Caco-2 (cell line): ENCODE measurements at regions not wholly inside any gene's neighbourhood (a gene's known extent, or its start where the extent isn't known, plus 50 kb on each side); places are given as distances from the start of the nearest gene placed in this dataset.

Experiments used
- BruUV-seq: library from RNA; stranded (reverse); fragments of 400-500 nt; replicated peaks from 2 replicates; lab custom pipeline; 2021; lab: Mats Ljungman, UMichigan
- CTCF ChIA-PET: fragments of 300-600 bp; sonication (Branson Sonifier 250); formaldehyde crosslinking; loops from one replicate; lab custom pipeline; 2022; ENCODE audit warnings: antibody characterized with exemption; lab: Charles Lee
- POLR2A ChIA-PET: fragments of 300-600 bp; sonication (Branson Sonifier 250); formaldehyde crosslinking; loops from one replicate; lab custom pipeline; 2022; ENCODE audit warnings: antibody characterized with exemption; lab: Charles Lee
- DNase-seq, 2 experiments: peaks; one replicate each; pipeline versions ENCODE4 v3.0.0 to v3.0.0-alpha.2; 2020 to 2022
- H3K27me3 ChIP-seq: replicated peaks from 2 replicates; pipeline ENCODE4 v1.6.0; 2011; ENCODE audit warnings: low read length; ENCODE audit not compliant: control insufficient read depth, insufficient read depth
- H3K36me3 ChIP-seq: 2 replicates; pipeline ENCODE4 v1.5.1; 2011; ENCODE audit warnings: low read length; ENCODE audit not compliant: control insufficient read depth, insufficient read depth
- H3K4me1 ChIP-seq: fragments of 250-450 bp; sonication (Bioruptor Pico); 2 replicates; pipeline ENCODE4 v1.5.1; 2020; ENCODE audit warnings: mild to moderate bottlenecking
- H3K4me3 ChIP-seq: 2 replicates; pipeline ENCODE4 v1.5.1; 2011; ENCODE audit warnings: low read depth, mild to moderate bottlenecking, control low read depth, low read length
- H3K9me3 ChIP-seq: fragments of 250-450 bp; sonication (Bioruptor Pico); 2 replicates; pipeline ENCODE4 v1.5.1; 2020; ENCODE audit warnings: mild to moderate bottlenecking, moderate library complexity
- H3K27ac Mint-ChIP-seq: one replicate; pipeline ENCODE4 v1.8.0; 2022; ENCODE audit warnings: mixed read lengths; ENCODE audit not compliant: unreplicated experiment
- H3K27me3 Mint-ChIP-seq: one replicate; pipeline ENCODE4 v1.8.0; 2022; ENCODE audit warnings: mixed read lengths; ENCODE audit not compliant: insufficient read depth, unreplicated experiment
- H3K36me3 Mint-ChIP-seq: one replicate; pipeline ENCODE4 v1.8.0; 2022; ENCODE audit warnings: mild to moderate bottlenecking, mixed read lengths; ENCODE audit not compliant: insufficient read depth, unreplicated experiment
- H3K4me1 Mint-ChIP-seq: one replicate; pipeline ENCODE4 v1.8.0; 2022; ENCODE audit warnings: low read depth, mixed read lengths; ENCODE audit not compliant: unreplicated experiment
- H3K4me3 Mint-ChIP-seq: one replicate; pipeline ENCODE4 v1.8.0; 2022; ENCODE audit warnings: mild to moderate bottlenecking, moderate library complexity, mixed read lengths; ENCODE audit not compliant: unreplicated experiment
- H3K9me3 Mint-ChIP-seq: one replicate; pipeline ENCODE4 v1.8.0; 2022; ENCODE audit warnings: mixed read lengths; ENCODE audit not compliant: unreplicated experiment
- intact Hi-C: fragments of 100-400 bp; cut with micrococcal nuclease; formaldehyde crosslinking; loops from one replicate; pipeline ENCODE4 v1.10.0; 2022; ENCODE audit not compliant: unreplicated experiment
- TF ChIP-seq, protein P1 (sequence below), 2 experiments: fragments of 200-600 bp in 1 of 2; IDR thresholded peaks; 1 replicate in 1 of 2; 2 replicates in 1 of 2; pipeline versions ENCODE4 v1.5.1 to v1.8.0; 2011 to 2022; ENCODE audit warnings: antibody characterized with exemption in 1 of 2, control low read depth in 1 of 2, inconsistent platforms in 1 of 2, low read depth in 1 of 2, low read length in 1 of 2, mild to moderate bottlenecking in 1 of 2, moderate library complexity in 1 of 2; ENCODE audit not compliant: insufficient read depth in 1 of 2, severe bottlenecking in 1 of 2, unreplicated experiment in 1 of 2

- POLR2A ChIA-PET, result no interaction called here
- H3K36me3 ChIP-seq, result no peaks in the 10 kb centered on the region
- no TSS peak for BruUV-seq
- H3K4me3 Mint-ChIP-seq, result no peak overlapping the region
- TF ChIP-seq, protein P1, sequence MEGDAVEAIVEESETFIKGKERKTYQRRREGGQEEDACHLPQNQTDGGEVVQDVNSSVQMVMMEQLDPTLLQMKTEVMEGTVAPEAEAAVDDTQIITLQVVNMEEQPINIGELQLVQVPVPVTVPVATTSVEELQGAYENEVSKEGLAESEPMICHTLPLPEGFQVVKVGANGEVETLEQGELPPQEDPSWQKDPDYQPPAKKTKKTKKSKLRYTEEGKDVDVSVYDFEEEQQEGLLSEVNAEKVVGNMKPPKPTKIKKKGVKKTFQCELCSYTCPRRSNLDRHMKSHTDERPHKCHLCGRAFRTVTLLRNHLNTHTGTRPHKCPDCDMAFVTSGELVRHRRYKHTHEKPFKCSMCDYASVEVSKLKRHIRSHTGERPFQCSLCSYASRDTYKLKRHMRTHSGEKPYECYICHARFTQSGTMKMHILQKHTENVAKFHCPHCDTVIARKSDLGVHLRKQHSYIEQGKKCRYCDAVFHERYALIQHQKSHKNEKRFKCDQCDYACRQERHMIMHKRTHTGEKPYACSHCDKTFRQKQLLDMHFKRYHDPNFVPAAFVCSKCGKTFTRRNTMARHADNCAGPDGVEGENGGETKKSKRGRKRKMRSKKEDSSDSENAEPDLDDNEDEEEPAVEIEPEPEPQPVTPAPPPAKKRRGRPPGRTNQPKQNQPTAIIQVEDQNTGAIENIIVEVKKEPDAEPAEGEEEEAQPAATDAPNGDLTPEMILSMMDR (IDR thresholded peaks at IDR 0.05; ENCODE audit: insufficient read depth in 1 of 2, low read depth in 1 of 2, low read length in 1 of 2, severe bottlenecking in 1 of 2, unreplicated experiment in 1 of 2), result no peak
- H3K9me3 ChIP-seq, result no peaks in the 10 kb centered on the region
- peaks cover 10% of the 10 kb centered on the region for H3K27me3 Mint-ChIP-seq
- H3K36me3 Mint-ChIP-seq, result no peaks in the 10 kb centered on the region
- H3K27ac Mint-ChIP-seq, result no peak overlapping the region
- no peaks in the 10 kb centered on the region for H3K27me3 ChIP-seq
- H3K9me3 Mint-ChIP-seq, result peaks cover 10% of the 10 kb centered on the region
- CTCF ChIA-PET, result no interaction called here
- no peaks in the 10 kb centered on the region for H3K4me1 ChIP-seq
- H3K4me3 ChIP-seq, result no peak overlapping the region
- H3K4me1 Mint-ChIP-seq, result no peaks in the 10 kb centered on the region
- DNase-seq, result no peak
- intact Hi-C loops, result no loop called here
Measured at GRCh38 chr2:67338601-67339233, 58.4 kb upstream of the ETAA1 start.

GRCh38 chr2:67339234-67339885 lies 57.8 kb upstream of the ETAA1 start:
- BruUV-seq, result no TSS peak
- CTCF ChIA-PET, result no interaction called here
- no peaks in the 10 kb centered on the region for H3K9me3 ChIP-seq
- H3K27me3 ChIP-seq, result no peaks in the 10 kb centered on the region
- DNase-seq, result no peak
- H3K36me3 ChIP-seq, result no peaks in the 10 kb centered on the region
- TF ChIP-seq, protein P1 (IDR thresholded peaks at IDR 0.05; ENCODE audit: insufficient read depth in 1 of 2, low read depth in 1 of 2, low read length in 1 of 2, severe bottlenecking in 1 of 2, unreplicated experiment in 1 of 2), result no peak
- H3K4me3 ChIP-seq, result no peak overlapping the region
- Mint-ChIP-seq H3K36me3 (no peaks in the 10 kb centered on the region), H3K27ac (no peak overlapping the region), H3K4me3 (no peak overlapping the region), H3K27me3 (peaks cover 10% of the 10 kb centered on the region), H3K9me3 (peaks cover 10% of the 10 kb centered on the region), H3K4me1 (no peaks in the 10 kb centered on the region)
- no peaks in the 10 kb centered on the region for H3K4me1 ChIP-seq
- POLR2A ChIA-PET, result no interaction called here
- intact Hi-C loops, result no loop called here

DNA sequence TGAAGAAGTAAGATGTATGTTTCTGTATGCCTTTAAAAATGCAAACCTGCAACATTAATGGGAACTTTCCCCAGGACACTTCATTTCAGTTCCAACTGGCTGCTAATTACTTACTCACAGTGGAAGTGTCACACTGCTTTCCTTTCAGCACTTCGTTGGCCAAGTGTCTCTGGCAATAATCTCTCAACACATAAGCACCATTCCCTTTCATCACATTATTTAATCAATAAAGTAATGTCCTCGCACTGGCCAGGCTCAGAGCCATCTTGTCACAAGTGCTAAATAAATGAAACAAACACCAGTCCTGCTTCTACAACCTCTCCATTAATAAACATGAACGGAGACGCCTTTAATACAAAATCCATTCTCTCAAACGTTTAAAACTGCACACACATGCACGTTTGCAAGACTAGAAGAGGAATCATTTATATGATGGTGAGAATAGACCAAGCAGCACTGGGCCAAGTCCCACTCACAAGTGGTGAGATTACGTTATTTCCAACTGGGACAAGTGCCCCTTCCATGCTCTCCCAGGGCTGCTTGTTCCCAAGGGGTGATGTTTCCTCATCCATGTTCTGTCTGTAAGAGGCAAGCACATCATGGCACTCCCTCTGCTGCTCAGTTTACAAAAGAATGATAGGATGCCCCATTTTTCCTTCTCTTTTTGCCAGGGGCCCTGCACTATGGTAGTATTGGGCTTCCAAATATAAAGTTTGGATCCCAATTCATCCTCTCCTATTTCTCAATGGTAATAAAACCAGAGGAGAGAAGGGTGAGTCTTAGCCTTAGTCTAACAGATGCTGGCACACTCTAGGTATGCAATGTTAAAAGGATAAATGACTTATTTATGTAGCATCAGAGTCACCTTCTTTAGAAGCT lies 56.8 kb upstream of the ETAA1 start:
- Histone ChIP-seq H3K36me3 (no peaks in the 10 kb centered on the region), H3K9me3 (no peaks in the 10 kb centered on the region), H3K4me1 (no peaks in the 10 kb centered on the region), H3K27me3 (no peaks in the 10 kb centered on the region), H3K4me3 (no peak overlapping the region)
- peaks cover 10% of the 10 kb centered on the region for H3K9me3 Mint-ChIP-seq
- intact Hi-C loops, result no loop called here
- H3K36me3 Mint-ChIP-seq, result no peaks in the 10 kb centered on the region
- TF ChIP-seq, protein P1 (IDR thresholded peaks at IDR 0.05; ENCODE audit: insufficient read depth in 1 of 2, low read depth in 1 of 2, low read length in 1 of 2, severe bottlenecking in 1 of 2, unreplicated experiment in 1 of 2), result no peak
- ChIA-PET POLR2A (no interaction called here), CTCF (no interaction called here)
- H3K27me3 Mint-ChIP-seq, result peaks cover 10% of the 10 kb centered on the region
- DNase-seq, result no peak
- no peak overlapping the region for H3K27ac Mint-ChIP-seq
- H3K4me1 Mint-ChIP-seq, result no peaks in the 10 kb centered on the region
- no peak overlapping the region for H3K4me3 Mint-ChIP-seq
- BruUV-seq, result no TSS peak
